ENCODE measurements at regions not wholly inside any gene's neighbourhood (a gene's known extent, or its start where the extent isn't known, plus 50 kb on each side); places are given as distances from the start of the nearest gene placed in this dataset.

GRCh38 chr2:117091041-117091837, 723.3 kb upstream of the DDX18 start:
- no peak overlapping the region for H3K4me2 ChIP-seq
- H3K79me2 ChIP-seq (ENCODE audit: insufficient read depth, low read depth), result no peaks in the 10 kb centered on the region
- no peak overlapping the region for H3K9ac ChIP-seq
- H4K20me1 ChIP-seq (ENCODE audit: insufficient read depth), result no peaks in the 10 kb centered on the region
- H3K27ac ChIP-seq, result no peak overlapping the region
- H3K36me3 ChIP-seq (ENCODE audit: insufficient read depth), result no peaks in the 10 kb centered on the region
- TF ChIP-seq, protein P1, sequence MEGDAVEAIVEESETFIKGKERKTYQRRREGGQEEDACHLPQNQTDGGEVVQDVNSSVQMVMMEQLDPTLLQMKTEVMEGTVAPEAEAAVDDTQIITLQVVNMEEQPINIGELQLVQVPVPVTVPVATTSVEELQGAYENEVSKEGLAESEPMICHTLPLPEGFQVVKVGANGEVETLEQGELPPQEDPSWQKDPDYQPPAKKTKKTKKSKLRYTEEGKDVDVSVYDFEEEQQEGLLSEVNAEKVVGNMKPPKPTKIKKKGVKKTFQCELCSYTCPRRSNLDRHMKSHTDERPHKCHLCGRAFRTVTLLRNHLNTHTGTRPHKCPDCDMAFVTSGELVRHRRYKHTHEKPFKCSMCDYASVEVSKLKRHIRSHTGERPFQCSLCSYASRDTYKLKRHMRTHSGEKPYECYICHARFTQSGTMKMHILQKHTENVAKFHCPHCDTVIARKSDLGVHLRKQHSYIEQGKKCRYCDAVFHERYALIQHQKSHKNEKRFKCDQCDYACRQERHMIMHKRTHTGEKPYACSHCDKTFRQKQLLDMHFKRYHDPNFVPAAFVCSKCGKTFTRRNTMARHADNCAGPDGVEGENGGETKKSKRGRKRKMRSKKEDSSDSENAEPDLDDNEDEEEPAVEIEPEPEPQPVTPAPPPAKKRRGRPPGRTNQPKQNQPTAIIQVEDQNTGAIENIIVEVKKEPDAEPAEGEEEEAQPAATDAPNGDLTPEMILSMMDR (conservative IDR thresholded peaks at IDR 0.05; ENCODE audit: low read depth, low read length), result no peak
- H3K27me3 ChIP-seq (ENCODE audit: insufficient read depth, low read depth), result no peaks in the 10 kb centered on the region
- no peak overlapping the region for H2AFZ ChIP-seq (ENCODE audit: low read depth)
- H3K4me1 ChIP-seq (ENCODE audit: low read depth, poor library complexity, severe bottlenecking), result no peaks in the 10 kb centered on the region
- H3K4me3 ChIP-seq (IDR thresholded peaks at IDR 0.05; ENCODE audit: insufficient read depth, low read depth, low read length), result no peak overlapping the region

DNA sequence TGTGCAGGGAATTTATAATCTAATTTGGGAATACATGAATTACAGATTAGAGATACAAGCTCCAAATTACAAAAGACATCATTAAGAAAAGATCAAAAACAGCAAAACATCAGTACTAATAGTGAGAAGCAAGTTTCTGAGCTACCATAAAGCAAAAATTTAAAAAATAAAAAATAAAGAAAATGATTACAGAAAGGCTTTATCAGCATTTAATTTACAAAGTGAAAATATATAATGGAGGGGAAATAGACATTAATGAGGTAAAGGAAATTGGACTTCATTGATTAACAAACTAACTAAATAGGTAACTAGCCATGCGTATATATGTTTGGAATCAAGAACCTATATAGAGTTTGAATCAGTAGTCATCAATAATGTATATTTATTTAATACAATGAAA, 712.9 kb upstream of the DDX18 start:
- Histone ChIP-seq H3K27me3 (ENCODE audit: insufficient read depth, low read depth) (no peaks in the 10 kb centered on the region), H3K9ac (no peak overlapping the region), H3K4me2 (no peak overlapping the region), H3K27ac (no peak overlapping the region), H3K4me3 (IDR thresholded peaks at IDR 0.05; ENCODE audit: insufficient read depth, low read depth, low read length) (no peak overlapping the region), H4K20me1 (ENCODE audit: insufficient read depth) (no peaks in the 10 kb centered on the region), H3K36me3 (ENCODE audit: insufficient read depth) (no peaks in the 10 kb centered on the region), H3K4me1 (ENCODE audit: low read depth, poor library complexity, severe bottlenecking) (no peaks in the 10 kb centered on the region), H2AFZ (ENCODE audit: low read depth) (no peak overlapping the region), H3K79me2 (ENCODE audit: insufficient read depth, low read depth) (no peaks in the 10 kb centered on the region)
- TF ChIP-seq, protein P1 (conservative IDR thresholded peaks at IDR 0.05; ENCODE audit: low read depth, low read length), result no peak

DNA sequence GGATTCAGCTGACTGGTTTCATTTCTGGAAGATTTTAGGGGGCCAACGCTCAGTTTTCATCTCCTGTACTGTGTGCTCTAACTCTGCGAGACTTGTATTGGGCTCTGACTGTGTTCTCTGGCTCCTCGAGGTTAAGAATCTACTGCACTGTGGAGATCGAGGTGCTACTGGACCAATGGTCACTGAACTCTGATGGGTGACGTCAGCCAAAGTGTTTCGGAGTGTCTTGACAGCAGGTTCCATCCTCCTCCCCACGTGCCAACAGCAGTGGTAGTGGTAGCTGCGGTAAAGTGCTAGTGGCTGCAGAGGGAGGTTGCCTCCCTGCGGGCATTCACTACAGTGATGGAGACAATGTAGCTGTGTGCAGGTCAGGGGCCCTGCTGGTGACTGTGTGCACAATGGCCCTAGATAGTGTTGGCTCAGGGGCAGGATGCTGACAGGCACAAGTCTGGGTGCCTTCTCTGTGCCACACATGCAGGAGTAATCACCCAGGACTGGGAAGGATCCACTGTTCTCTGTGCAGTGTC, 705.7 kb upstream of the DDX18 start:
- Histone ChIP-seq H3K79me2 (ENCODE audit: insufficient read depth, low read depth) (no peaks in the 10 kb centered on the region), H3K4me3 (IDR thresholded peaks at IDR 0.05; ENCODE audit: insufficient read depth, low read depth, low read length) (no peak overlapping the region), H3K9ac (no peak overlapping the region), H3K4me1 (ENCODE audit: low read depth, poor library complexity, severe bottlenecking) (no peaks in the 10 kb centered on the region), H2AFZ (ENCODE audit: low read depth) (no peak overlapping the region), H4K20me1 (ENCODE audit: insufficient read depth) (no peaks in the 10 kb centered on the region), H3K36me3 (ENCODE audit: insufficient read depth) (no peaks in the 10 kb centered on the region), H3K27ac (no peak overlapping the region), H3K27me3 (ENCODE audit: insufficient read depth, low read depth) (no peaks in the 10 kb centered on the region), H3K4me2 (no peak overlapping the region)
- TF ChIP-seq, protein P1 (conservative IDR thresholded peaks at IDR 0.05; ENCODE audit: low read depth, low read length), result no peak

- Histone ChIP-seq H3K4me1 (ENCODE audit: low read depth, poor library complexity, severe bottlenecking) (no peaks in the 10 kb centered on the region), H3K4me2 (no peak overlapping the region), H4K20me1 (ENCODE audit: insufficient read depth) (no peaks in the 10 kb centered on the region), H2AFZ (ENCODE audit: low read depth) (no peak overlapping the region), H3K4me3 (IDR thresholded peaks at IDR 0.05; ENCODE audit: insufficient read depth, low read depth, low read length) (no peak overlapping the region), H3K27ac (no peak overlapping the region), H3K9ac (no peak overlapping the region), H3K36me3 (ENCODE audit: insufficient read depth) (no peaks in the 10 kb centered on the region), H3K27me3 (ENCODE audit: insufficient read depth, low read depth) (no peaks in the 10 kb centered on the region), H3K79me2 (ENCODE audit: insufficient read depth, low read depth) (no peaks in the 10 kb centered on the region)
- TF ChIP-seq, protein P1 (conservative IDR thresholded peaks at IDR 0.05; ENCODE audit: low read depth, low read length), result no peak
These were observed 695.5 kb upstream of the DDX18 start for GRCh38 chr2:117118994-117119393.
